ENCODE measurements at regions not wholly inside any gene's neighbourhood (a gene's known extent, or its start where the extent isn't known, plus 50 kb on each side); places are given as distances from the start of the nearest gene placed in this dataset.
A peak's percentile ranks its signal among the peaks of the same experiment; 100 is the strongest.

DNA sequence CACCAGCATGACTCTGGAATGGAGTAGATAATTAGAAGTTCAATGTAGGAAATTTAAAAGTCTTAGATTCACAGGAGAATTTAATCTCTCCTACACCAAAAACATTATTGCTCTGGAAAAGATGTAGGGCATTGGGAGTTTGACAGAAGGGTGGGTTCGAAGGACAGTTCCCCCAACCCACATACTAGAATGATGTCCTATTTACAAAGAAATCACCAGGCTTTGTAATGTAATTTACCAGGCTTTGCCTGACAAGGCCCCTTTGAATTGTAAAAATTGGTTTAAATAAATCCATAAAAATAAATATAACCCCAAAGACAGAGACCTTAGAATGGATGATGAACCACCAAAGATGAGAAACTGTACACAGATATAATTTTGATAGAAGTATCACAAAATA, 399.2 kb upstream of the GRID2 start:
- no peak for TF ChIP-seq CTCF (IDR thresholded peaks at IDR 0.05; ENCODE audit: insufficient read depth, low read depth, low read length, missing control alignments)
- no peak for DNase-seq (ENCODE audit: low read depth)
- H3K4me3 ChIP-seq (ENCODE audit: low read length) = no peak overlapping the region

- H3K4me3 ChIP-seq (ENCODE audit: low read length) = no peak overlapping the region
- no peak for DNase-seq (ENCODE audit: low read depth)
- no peak for TF ChIP-seq CTCF (IDR thresholded peaks at IDR 0.05; ENCODE audit: insufficient read depth, low read depth, low read length, missing control alignments)
Observed at GRCh38 chr4:91909963-91910362, 393.8 kb upstream of the GRID2 start.

DNA sequence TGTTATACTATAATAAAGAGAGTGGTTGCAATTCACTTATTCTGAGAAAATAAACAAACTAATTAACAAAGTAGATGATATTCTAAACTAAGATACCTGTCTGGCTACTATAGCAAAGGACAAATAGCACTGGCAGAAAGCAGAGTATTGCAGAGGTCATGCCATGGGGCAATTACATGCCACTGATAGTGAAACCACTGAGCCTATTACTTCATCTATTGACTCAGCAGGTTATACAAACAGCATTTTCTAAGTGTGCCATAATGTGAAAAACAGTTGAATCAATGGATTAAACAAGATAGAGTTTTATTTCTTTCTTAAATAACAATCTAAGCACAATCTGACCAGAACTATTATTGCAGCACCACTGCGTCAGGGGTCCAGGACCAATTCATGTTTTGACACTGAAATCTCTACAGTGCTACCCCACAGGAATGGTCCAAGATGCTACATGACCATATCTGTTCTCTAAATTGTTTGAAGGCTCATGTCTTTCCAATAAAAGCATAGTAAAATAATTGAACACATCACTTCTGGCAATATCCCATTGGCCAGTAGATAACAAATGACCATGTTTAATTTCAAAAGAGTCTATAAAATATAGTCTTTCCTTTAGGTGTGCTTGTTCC, 389.5 kb upstream of the GRID2 start:
- no peak for TF ChIP-seq CTCF (IDR thresholded peaks at IDR 0.05; ENCODE audit: insufficient read depth, low read depth, low read length, missing control alignments)
- no peak overlapping the region for H3K4me3 ChIP-seq (ENCODE audit: low read length)
- peak; percentile 39 for DNase-seq (ENCODE audit: low read depth)

DNA sequence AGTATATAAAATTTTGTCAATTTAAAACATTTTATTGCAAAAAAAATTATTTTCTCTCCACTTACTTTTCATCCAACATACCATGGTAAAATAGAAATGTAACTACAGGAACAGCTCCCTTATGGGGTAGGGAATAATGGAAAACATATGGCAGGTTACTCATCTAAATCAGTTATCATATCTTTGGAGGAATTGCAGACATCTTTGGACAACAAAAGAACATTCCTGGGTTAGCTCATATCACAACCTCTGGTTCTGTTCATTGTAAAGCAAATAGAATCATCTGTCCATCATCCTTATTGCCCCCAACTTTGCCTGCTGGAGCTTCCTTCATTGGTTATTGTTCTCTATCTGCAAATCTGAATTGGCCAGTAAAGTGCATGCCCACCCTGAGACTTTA, 387.5 kb upstream of the GRID2 start:
- no peak for DNase-seq (ENCODE audit: low read depth)
- no peak overlapping the region for H3K4me3 ChIP-seq (ENCODE audit: low read length)
- TF ChIP-seq CTCF (IDR thresholded peaks at IDR 0.05; ENCODE audit: insufficient read depth, low read depth, low read length, missing control alignments) = no peak

- no peak for TF ChIP-seq CTCF (IDR thresholded peaks at IDR 0.05; ENCODE audit: insufficient read depth, low read depth, low read length, missing control alignments)
- DNase-seq (ENCODE audit: low read depth) = no peak
- no peak overlapping the region for H3K4me3 ChIP-seq (ENCODE audit: low read length)
Observed at GRCh38 chr4:91924625-91925024, 379.1 kb upstream of the GRID2 start.

DNA sequence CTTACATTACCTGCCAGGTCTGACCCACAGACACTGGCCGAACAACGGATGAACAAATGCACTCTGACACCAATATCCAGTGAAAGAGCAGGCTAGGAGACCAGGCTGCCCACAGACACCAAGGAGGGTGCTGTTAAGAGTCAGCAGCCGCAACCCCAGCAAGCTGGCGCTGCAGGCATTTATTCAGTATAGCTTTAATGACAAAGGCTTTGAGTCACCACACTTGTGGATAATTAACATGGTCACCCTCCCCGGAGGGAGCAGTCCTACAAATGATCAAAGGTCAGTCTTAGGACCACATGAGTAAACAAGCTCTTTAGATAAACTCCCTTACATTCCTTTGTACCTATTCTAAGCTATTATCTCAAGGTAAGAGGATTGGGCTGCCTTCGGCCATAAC, 368.5 kb upstream of the GRID2 start:
- DNase-seq (ENCODE audit: low read depth) = no peak
- no peak for TF ChIP-seq CTCF (IDR thresholded peaks at IDR 0.05; ENCODE audit: insufficient read depth, low read depth, low read length, missing control alignments)
- no peak overlapping the region for H3K4me3 ChIP-seq (ENCODE audit: low read length)

GRCh38 chr4:91936311-91936710, 367.5 kb upstream of the GRID2 start:
- no peak for TF ChIP-seq CTCF (IDR thresholded peaks at IDR 0.05; ENCODE audit: insufficient read depth, low read depth, low read length, missing control alignments)
- H3K4me3 ChIP-seq (ENCODE audit: low read length) = no peak overlapping the region
- DNase-seq (ENCODE audit: low read depth) = peak; percentile 4

Data from epithelial cell of esophagus (primary cell).